ENCODE measurements at regions not wholly inside any gene's neighbourhood (a gene's known extent, or its start where the extent isn't known, plus 50 kb on each side); places are given as distances from the start of the nearest gene placed in this dataset.
A peak's percentile ranks its signal among the peaks of the same experiment; 100 is the strongest.

- in situ Hi-C loops (cut with HindIII; ENCODE audit: low sequenced_read_pairs), result no loop called here
Measured at GRCh38 chr17:56085576-56086267, 67.6 kb upstream of the ANKFN1 start.

DNA sequence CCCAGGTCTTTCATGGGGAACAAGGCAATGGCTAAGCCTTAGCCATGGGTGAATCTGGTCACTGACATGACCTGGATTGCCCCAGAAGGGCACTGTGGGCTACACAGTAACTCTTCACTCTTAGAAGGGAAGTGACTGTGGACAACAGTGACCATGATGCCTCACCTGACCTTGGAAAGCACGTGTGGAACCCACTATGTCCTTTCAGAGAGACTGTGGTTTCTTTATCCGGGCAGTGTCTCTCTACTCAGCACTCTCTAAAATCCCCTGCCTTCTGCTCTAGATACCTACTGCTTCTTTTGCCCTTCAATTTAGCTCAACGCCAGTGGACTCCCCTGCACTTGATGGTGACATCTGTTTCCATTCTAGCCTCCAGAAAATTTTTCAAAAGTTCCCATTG, 66.1 kb upstream of the ANKFN1 start:
- DNase-seq (ENCODE audit: low read depth), result no peak
- H3K4me3 ChIP-seq (ENCODE audit: low read depth, low read length), result no peak overlapping the region
- TF ChIP-seq, protein P1, sequence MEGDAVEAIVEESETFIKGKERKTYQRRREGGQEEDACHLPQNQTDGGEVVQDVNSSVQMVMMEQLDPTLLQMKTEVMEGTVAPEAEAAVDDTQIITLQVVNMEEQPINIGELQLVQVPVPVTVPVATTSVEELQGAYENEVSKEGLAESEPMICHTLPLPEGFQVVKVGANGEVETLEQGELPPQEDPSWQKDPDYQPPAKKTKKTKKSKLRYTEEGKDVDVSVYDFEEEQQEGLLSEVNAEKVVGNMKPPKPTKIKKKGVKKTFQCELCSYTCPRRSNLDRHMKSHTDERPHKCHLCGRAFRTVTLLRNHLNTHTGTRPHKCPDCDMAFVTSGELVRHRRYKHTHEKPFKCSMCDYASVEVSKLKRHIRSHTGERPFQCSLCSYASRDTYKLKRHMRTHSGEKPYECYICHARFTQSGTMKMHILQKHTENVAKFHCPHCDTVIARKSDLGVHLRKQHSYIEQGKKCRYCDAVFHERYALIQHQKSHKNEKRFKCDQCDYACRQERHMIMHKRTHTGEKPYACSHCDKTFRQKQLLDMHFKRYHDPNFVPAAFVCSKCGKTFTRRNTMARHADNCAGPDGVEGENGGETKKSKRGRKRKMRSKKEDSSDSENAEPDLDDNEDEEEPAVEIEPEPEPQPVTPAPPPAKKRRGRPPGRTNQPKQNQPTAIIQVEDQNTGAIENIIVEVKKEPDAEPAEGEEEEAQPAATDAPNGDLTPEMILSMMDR (IDR thresholded peaks at IDR 0.05; ENCODE audit: low read depth, low read length, missing control alignments), result no peak
- in situ Hi-C loops (cut with HindIII; ENCODE audit: low sequenced_read_pairs), result no loop called here

More at GRCh38 chr17:56085576-56086267, 67.6 kb upstream of the ANKFN1 start:
- TF ChIP-seq, protein P1 (IDR thresholded peaks at IDR 0.05; ENCODE audit: low read depth, low read length, missing control alignments), result no peak
- DNase-seq (ENCODE audit: low read depth), result peak; percentile 47
- no peak overlapping the region for H3K4me3 ChIP-seq (ENCODE audit: low read depth, low read length)

GRCh38 chr17:56096026-56096810, 57.1 kb upstream of the ANKFN1 start:
- TF ChIP-seq, protein P1 (IDR thresholded peaks at IDR 0.05; ENCODE audit: low read depth, low read length, missing control alignments), result no peak
- in situ Hi-C loops (cut with HindIII; ENCODE audit: low sequenced_read_pairs), result no loop called here
- no peak overlapping the region for H3K4me3 ChIP-seq (ENCODE audit: low read depth, low read length)
- DNase-seq (ENCODE audit: low read depth), result peak; percentile 62

GRCh38 chr17:56098746-56099145, 54.5 kb upstream of the ANKFN1 start:
- in situ Hi-C loops (cut with HindIII; ENCODE audit: low sequenced_read_pairs), result no loop called here
- DNase-seq (ENCODE audit: low read depth), result no peak
- TF ChIP-seq, protein P1 (IDR thresholded peaks at IDR 0.05; ENCODE audit: low read depth, low read length, missing control alignments), result no peak
- no peak overlapping the region for H3K4me3 ChIP-seq (ENCODE audit: low read depth, low read length)

GRCh38 chr17:56099649-56100048, 53.6 kb upstream of the ANKFN1 start:
- in situ Hi-C loops (cut with HindIII; ENCODE audit: low sequenced_read_pairs), result no loop called here
- DNase-seq (ENCODE audit: low read depth), result no peak
- no peak overlapping the region for H3K4me3 ChIP-seq (ENCODE audit: low read depth, low read length)
- TF ChIP-seq, protein P1 (IDR thresholded peaks at IDR 0.05; ENCODE audit: low read depth, low read length, missing control alignments), result no peak
